Small intestine (tissue), 7 donors: ENCODE measurements at regions not wholly inside any gene's neighbourhood (a gene's known extent, or its start where the extent isn't known, plus 50 kb on each side); places are given as distances from the start of the nearest gene placed in this dataset.

Source experiments
- DNase-seq, 2 donors: peaks; one replicate each; pipeline versions ENCODE4 v3.0.0 to v3.0.0-alpha.2; 2013
- FAIRE-seq: peaks from 2 replicates; lab custom pipeline; 2012; peaks lifted over from hg19 to GRCh38; lab: Jason Lieb, UNC
- H3K27ac ChIP-seq, 3 donors: one replicate each; pipeline ENCODE4 v1.5.1; 2013; ENCODE audit warnings: low read length in 2 of 3, mild to moderate bottlenecking in 2 of 3, control low read depth in 1 of 3, inconsistent platforms in 1 of 3, low read depth in 1 of 3, moderate library complexity in 1 of 3
- H3K27me3 ChIP-seq, 3 donors: one replicate each; pipeline ENCODE4 v1.6.1; 2013; ENCODE audit warnings: low read length in 3 of 3, inconsistent platforms in 1 of 3; ENCODE audit not compliant: control insufficient read depth in 3 of 3, insufficient read depth in 3 of 3
- H3K36me3 ChIP-seq, 3 donors: one replicate each; pipeline ENCODE4 v1.6.1; 2013; ENCODE audit warnings: low read length in 3 of 3, inconsistent platforms in 1 of 3, low read depth in 1 of 3, mild to moderate bottlenecking in 1 of 3, moderate library complexity in 1 of 3; ENCODE audit not compliant: control insufficient read depth in 3 of 3, insufficient read depth in 2 of 3
- H3K4me1 ChIP-seq, 3 donors: one replicate each; pipeline ENCODE4 v1.6.1; 2013; ENCODE audit warnings: low read length in 2 of 3, inconsistent platforms in 1 of 3, low read depth in 1 of 3, mild to moderate bottlenecking in 1 of 3, moderate library complexity in 1 of 3; ENCODE audit not compliant: control insufficient read depth in 3 of 3, insufficient read depth in 2 of 3
- H3K4me3 ChIP-seq, 3 donors: one replicate each; pipeline ENCODE4 v1.5.1; 2013; ENCODE audit warnings: low read length in 3 of 3, control low read depth in 1 of 3, inconsistent platforms in 1 of 3, low read depth in 1 of 3, mild to moderate bottlenecking in 1 of 3, moderate library complexity in 1 of 3
- H3K9me3 ChIP-seq, 2 donors: one replicate each; pipeline ENCODE4 v1.6.1; 2013; ENCODE audit warnings: low read depth in 1 of 2, low read length in 1 of 2; ENCODE audit not compliant: control insufficient read depth in 2 of 2, insufficient read depth in 1 of 2
- WGBS, 3 donors: extraction: QIAGEN DNeasy Blood & Tissue Kit; methylation state at CpG; one replicate each; pipeline ENCODE4 v1.1.7; 2013; 5-methylcytosine and 5-hydroxymethylcytosine counted together
- donor health status: healthy with polysubstance abuse.
- donor health status: control.
- donor health status: control.
- donor health status: Bipolar disorder and iron deficiency.
- donor health status: healthy.

- Histone ChIP-seq H3K36me3 (no peaks in the 10 kb centered on the region), H3K4me3 (no peak overlapping the region), H3K4me1 (no peaks in the 10 kb centered on the region), H3K27ac (no peak overlapping the region), H3K9me3 (no peaks in the 10 kb centered on the region), H3K27me3 (no peaks in the 10 kb centered on the region)
- FAIRE-seq (peak; percentile 61), DNase-seq (no peak)
- 85 to 95% (median 90%) methylated on average over 1 of the region's 1 CpG for WGBS, 3 donors
Observed at GRCh38 chr4:137389911-137390520, 142.3 kb downstream of the PCDH18 start.

- WGBS, 3 donors, result 42 to 63% (median 56%) methylated on average over 3 of the region's 3 CpGs
- no peaks in the 10 kb centered on the region for H3K36me3 ChIP-seq
- no peaks in the 10 kb centered on the region for H3K27me3 ChIP-seq
- H3K4me3 ChIP-seq, result no peak overlapping the region
- no peak for DNase-seq
- no peak overlapping the region for H3K27ac ChIP-seq
- H3K4me1 ChIP-seq, result no peaks in the 10 kb centered on the region
- no peaks in the 10 kb centered on the region for H3K9me3 ChIP-seq
- FAIRE-seq, result no peak
Observed at GRCh38 chr4:137387924-137388323, 144.4 kb downstream of the PCDH18 start.

- H3K4me3 ChIP-seq, result no peak overlapping the region
- DNase-seq (no peak), FAIRE-seq (no peak)
- no peaks in the 10 kb centered on the region for H3K9me3 ChIP-seq
- no peaks in the 10 kb centered on the region for H3K27me3 ChIP-seq
- no peaks in the 10 kb centered on the region for H3K36me3 ChIP-seq
- WGBS, 3 donors, result 14 to 47% (median 15%) methylated on average over 1 of the region's 1 CpG
- H3K27ac ChIP-seq, result no peak overlapping the region
- no peaks in the 10 kb centered on the region for H3K4me1 ChIP-seq
Observed at GRCh38 chr4:137384476-137384875, 147.8 kb downstream of the PCDH18 start.

GRCh38 chr4:137378821-137379220 is 153.5 kb downstream of the PCDH18 start:
- no peak overlapping the region for H3K4me3 ChIP-seq
- DNase-seq (no peak), FAIRE-seq (no peak)
- no peaks in the 10 kb centered on the region for H3K27me3 ChIP-seq
- H3K36me3 ChIP-seq, result no peaks in the 10 kb centered on the region
- H3K4me1 ChIP-seq, result no peaks in the 10 kb centered on the region
- 63 to 82% (median 72%) methylated on average over 1 of the region's 1 CpG for WGBS, 3 donors
- no peaks in the 10 kb centered on the region for H3K9me3 ChIP-seq
- no peak overlapping the region for H3K27ac ChIP-seq

GRCh38 chr4:137378393-137378792 is 153.9 kb downstream of the PCDH18 start:
- FAIRE-seq (no peak), DNase-seq (no peak)
- WGBS, 3 donors, result 82 to 85% (median 83%) methylated on average over 3 of the region's 3 CpGs
- Histone ChIP-seq H3K9me3 (no peaks in the 10 kb centered on the region), H3K27ac (no peak overlapping the region), H3K27me3 (no peaks in the 10 kb centered on the region), H3K4me3 (no peak overlapping the region), H3K36me3 (no peaks in the 10 kb centered on the region), H3K4me1 (no peaks in the 10 kb centered on the region)

GRCh38 chr4:137376312-137376711 is 156.0 kb downstream of the PCDH18 start:
- 65 to 80% (median 70%) methylated on average over 2 of the region's 2 CpGs for WGBS, 3 donors
- Histone ChIP-seq H3K9me3 (no peaks in the 10 kb centered on the region), H3K27me3 (no peaks in the 10 kb centered on the region), H3K4me3 (no peak overlapping the region), H3K4me1 (no peaks in the 10 kb centered on the region), H3K36me3 (no peaks in the 10 kb centered on the region), H3K27ac (no peak overlapping the region)
- no peak for DNase-seq
- FAIRE-seq, result no peak

- FAIRE-seq, result no peak
- WGBS, 3 donors, result 34 to 68% (median 34%) methylated on average over 2 of the region's 2 CpGs
- no peak overlapping the region for H3K27ac ChIP-seq
- no peak overlapping the region for H3K4me3 ChIP-seq
- no peaks in the 10 kb centered on the region for H3K36me3 ChIP-seq
- no peak for DNase-seq
- no peaks in the 10 kb centered on the region for H3K9me3 ChIP-seq
- no peaks in the 10 kb centered on the region for H3K4me1 ChIP-seq
- no peaks in the 10 kb centered on the region for H3K27me3 ChIP-seq
Observed at GRCh38 chr4:137375111-137375850, 157.0 kb downstream of the PCDH18 start.

- no peak overlapping the region for H3K27ac ChIP-seq
- WGBS, 3 donors, result 47 to 73% (median 64%) methylated on average over 2 of the region's 2 CpGs
Observed at GRCh38 chr4:137370679-137371078, 161.6 kb downstream of the PCDH18 start.

More at GRCh38 chr4:137370679-137371078, 161.6 kb downstream of the PCDH18 start:
- DNase-seq (peak in 1 of 2 donors; percentile 2), FAIRE-seq (no peak)
- no peaks in the 10 kb centered on the region for H3K9me3 ChIP-seq
- H3K36me3 ChIP-seq, result no peaks in the 10 kb centered on the region
- H3K4me3 ChIP-seq, result no peak overlapping the region
- H3K4me1 ChIP-seq, result no peaks in the 10 kb centered on the region
- H3K27me3 ChIP-seq, result no peaks in the 10 kb centered on the region
